CD14-positive monocyte (primary cell): ENCODE measurements at regions not wholly inside any gene's neighbourhood (a gene's known extent, or its start where the extent isn't known, plus 50 kb on each side); places are given as distances from the start of the nearest gene placed in this dataset.

Experiments
- DNase-seq, 3 donors: peaks; one replicate each; pipeline ENCODE4 v3.0.0-alpha.2; 2011 to 2022
- H2AFZ ChIP-seq: 2 replicates; pipeline ENCODE4 v1.6.0; 2012; ENCODE audit warnings: mild to moderate bottlenecking, low read depth, low read length, inconsistent platforms; ENCODE audit not compliant: insufficient read depth, poor library complexity, severe bottlenecking
- H3K27ac ChIP-seq, 2 donors: 1 replicate in 1 of 2; 2 replicates in 1 of 2; pipeline ENCODE4 v1.5.1; 2012 to 2013; ENCODE audit warnings: low read length in 2 of 2, control low read depth in 1 of 2, inconsistent platforms in 1 of 2, low read depth in 1 of 2, mild to moderate bottlenecking in 1 of 2
- H3K27me3 ChIP-seq, 2 donors: one replicate each; pipeline versions ENCODE4 v1.6.0 to v1.6.1; 2011 to 2013; ENCODE audit warnings: low read length in 2 of 2; ENCODE audit not compliant: control insufficient read depth in 2 of 2, insufficient read depth in 2 of 2
- H3K36me3 ChIP-seq, 2 donors: replicated peaks in 1 of 2; 1 replicate in 1 of 2; 2 replicates in 1 of 2; pipeline versions ENCODE4 v1.5.1 to v1.6.1; 2012 to 2013; ENCODE audit warnings: low read length in 2 of 2, control low read depth in 1 of 2, inconsistent platforms in 1 of 2, mild to moderate bottlenecking in 1 of 2; ENCODE audit not compliant: insufficient read depth in 2 of 2, control insufficient read depth in 1 of 2
- H3K4me1 ChIP-seq, 2 donors: 1 replicate in 1 of 2; 2 replicates in 1 of 2; pipeline versions ENCODE4 v1.5.1 to v1.6.1; 2012 to 2013; ENCODE audit warnings: low read length in 2 of 2, control low read depth in 1 of 2, inconsistent platforms in 1 of 2, mild to moderate bottlenecking in 1 of 2, moderate library complexity in 1 of 2; ENCODE audit not compliant: insufficient read depth in 2 of 2, control insufficient read depth in 1 of 2
- H3K4me2 ChIP-seq: replicated peaks from 2 replicates; pipeline ENCODE3; 2012; ENCODE audit warnings: low read length, moderate library complexity, mild to moderate bottlenecking; ENCODE audit not compliant: poor library complexity, severe bottlenecking; ENCODE audit errors: extremely low read depth
- H3K4me3 ChIP-seq, 3 experiments: fragments of 200-600 bp in 1 of 3; sonication (generic) in 1 of 3; replicated peaks in 1 of 3; 1 replicate in 2 of 3; 2 replicates in 1 of 3; pipeline ENCODE4 v1.5.1; 2011 to 2013; ENCODE audit warnings: low read length in 3 of 3, mild to moderate bottlenecking in 3 of 3, control low read depth in 2 of 3, low read depth in 2 of 3, inconsistent platforms in 1 of 3, moderate library complexity in 1 of 3
- H3K79me2 ChIP-seq: 2 replicates; pipeline ENCODE4 v1.6.0; 2012; ENCODE audit warnings: mild to moderate bottlenecking, control low read depth, inconsistent platforms, low read length, moderate library complexity; ENCODE audit not compliant: insufficient read depth
- H3K9ac ChIP-seq: 2 replicates; pipeline ENCODE4 v1.6.0; 2017; ENCODE audit warnings: low read length, mild to moderate bottlenecking; ENCODE audit not compliant: insufficient read depth, poor library complexity, severe bottlenecking
- H3K9me3 ChIP-seq, 2 donors: replicated peaks in 1 of 2; 1 replicate in 1 of 2; 2 replicates in 1 of 2; pipeline versions ENCODE4 v1.5.1 to v1.6.1; 2012 to 2013; ENCODE audit warnings: low read length in 2 of 2, control low read depth in 1 of 2; ENCODE audit not compliant: control insufficient read depth in 1 of 2, insufficient read depth in 1 of 2
- H4K20me1 ChIP-seq: 2 replicates; pipeline ENCODE4 v1.6.0; 2012; ENCODE audit warnings: mild to moderate bottlenecking, low read length, control low read depth, moderate library complexity; ENCODE audit not compliant: insufficient read depth
- H3K27ac Mint-ChIP-seq, 7 donors: one replicate each; pipeline ENCODE4 v1.8.0; 2020; ENCODE audit warnings: mild to moderate bottlenecking in 7 of 7, mixed read lengths in 7 of 7, moderate library complexity in 6 of 7, inconsistent platforms in 2 of 7
- H3K27me3 Mint-ChIP-seq, 3 donors: one replicate each; pipeline ENCODE4 v1.8.0; 2021 to 2022; ENCODE audit warnings: low read depth in 3 of 3, mild to moderate bottlenecking in 3 of 3, mixed read lengths in 3 of 3, moderate library complexity in 3 of 3, inconsistent platforms in 1 of 3
- H3K36me3 Mint-ChIP-seq, 2 donors: one replicate each; pipeline ENCODE4 v1.8.0; 2020; ENCODE audit warnings: mixed read lengths in 2 of 2, inconsistent platforms in 1 of 2, mild to moderate bottlenecking in 1 of 2
- H3K4me1 Mint-ChIP-seq: one replicate; pipeline ENCODE4 v1.8.0; 2020; ENCODE audit warnings: mild to moderate bottlenecking, mixed read lengths
- H3K4me3 Mint-ChIP-seq, 2 donors: one replicate each; pipeline ENCODE4 v1.8.0; 2020; ENCODE audit warnings: mild to moderate bottlenecking in 2 of 2, mixed read lengths in 2 of 2, moderate library complexity in 1 of 2
- H3K9me3 Mint-ChIP-seq, 7 donors: one replicate each; pipeline ENCODE4 v1.8.0; 2020 to 2022; ENCODE audit warnings: mixed read lengths in 7 of 7, mild to moderate bottlenecking in 6 of 7, moderate library complexity in 6 of 7, inconsistent platforms in 2 of 7
- CTCF ChIP-seq: fragments of 200-600 bp; IDR thresholded peaks from one replicate; pipeline ENCODE4 v1.8.0; 2022; ENCODE audit warnings: antibody characterized with exemption, mild to moderate bottlenecking
- WGBS: methylation state at CpG from one replicate; pipeline ENCODE4 v1.1.5; 2013; ENCODE audit warnings: missing lambda C conversion rate; ENCODE audit not compliant: insufficient coverage; 5-methylcytosine and 5-hydroxymethylcytosine counted together
- intact Hi-C, 2 donors: fragments of 100-400 bp; cut with micrococcal nuclease; formaldehyde crosslinking; loops; one replicate each; pipeline versions ENCODE4 v1.15.0 to v1.15.1; 2023

- Mint-ChIP-seq H3K27ac (no peak overlapping the region), H3K36me3 (no peaks in the 10 kb centered on the region), H3K9me3 (peaks cover 0 to 3% (median 0%) of the 10 kb centered on the region in 7 donors), H3K4me1 (no peaks in the 10 kb centered on the region), H3K27me3 (peaks cover 0 to 2% (median 1%) of the 10 kb centered on the region in 3 donors), H3K4me3 (no peak overlapping the region)
- no peak overlapping the region for H3K27ac ChIP-seq
- H4K20me1 ChIP-seq, result no peaks in the 10 kb centered on the region
- no peak overlapping the region for H3K4me2 ChIP-seq
- no peak overlapping the region for H3K9ac ChIP-seq
- no peaks in the 10 kb centered on the region for H3K79me2 ChIP-seq
- no peaks in the 10 kb centered on the region for H3K4me1 ChIP-seq
- H3K36me3 ChIP-seq, result no peaks in the 10 kb centered on the region
- intact Hi-C loops, result no loop called here
- H3K9me3 ChIP-seq, result no peaks in the 10 kb centered on the region
- H3K27me3 ChIP-seq, result no peaks in the 10 kb centered on the region
- no CpG with 5 or more reads among the region's 2 CpGs for WGBS
- no peak for DNase-seq
- TF ChIP-seq CTCF, result no peak
- no peak overlapping the region for H2AFZ ChIP-seq
- H3K4me3 ChIP-seq, result no peak overlapping the region
Observed at GRCh38 chr1:175851749-175852148, 108.4 kb upstream of the TNR start.

GRCh38 chr1:175848329-175848728 lies 104.9 kb upstream of the TNR start:
- no peak overlapping the region for H3K4me3 ChIP-seq
- no peak for TF ChIP-seq CTCF
- Mint-ChIP-seq H3K4me3 (no peak overlapping the region), H3K27ac (no peak overlapping the region), H3K36me3 (no peaks in the 10 kb centered on the region), H3K9me3 (peaks cover 0 to 7% (median 0%) of the 10 kb centered on the region in 7 donors), H3K4me1 (no peaks in the 10 kb centered on the region), H3K27me3 (peaks cover 0 to 2% (median 0%) of the 10 kb centered on the region in 3 donors)
- no peaks in the 10 kb centered on the region for H3K9me3 ChIP-seq
- DNase-seq, result no peak
- H3K27me3 ChIP-seq, result no peaks in the 10 kb centered on the region
- H3K79me2 ChIP-seq, result no peaks in the 10 kb centered on the region
- WGBS, result 71% methylated on average over 1 of the region's 5 CpGs
- H3K4me1 ChIP-seq, result no peaks in the 10 kb centered on the region
- H2AFZ ChIP-seq, result no peak overlapping the region
- no peaks in the 10 kb centered on the region for H3K36me3 ChIP-seq
- no peak overlapping the region for H3K9ac ChIP-seq
- no peaks in the 10 kb centered on the region for H4K20me1 ChIP-seq
- no peak overlapping the region for H3K27ac ChIP-seq
- intact Hi-C loops, result no loop called here
- no peak overlapping the region for H3K4me2 ChIP-seq
